ENCODE measurements at regions not wholly inside any gene's neighbourhood (a gene's known extent, or its start where the extent isn't known, plus 50 kb on each side); places are given as distances from the start of the nearest gene placed in this dataset.
A peak's percentile ranks its signal among the peaks of the same experiment; 100 is the strongest.

- DNase-seq (peak in 1 of 3 donors; percentile 30), ATAC-seq (no peak)
- no peaks in the 10 kb centered on the region for H3K9me3 ChIP-seq
- H3K4me1 ChIP-seq (ENCODE audit: low read depth) = no peaks in the 10 kb centered on the region
- intact Hi-C loops (cut with DNase I, micrococcal nuclease) = no loop called here
- H3K4me3 ChIP-seq = no peak overlapping the region
- H3K36me3 ChIP-seq (ENCODE audit: low read depth) = no peaks in the 10 kb centered on the region
- TF ChIP-seq CTCF (IDR thresholded peaks at IDR 0.05) = no peak
Observed at GRCh38 chr10:113992471-113993011, 51.1 kb upstream of the ADRB1 start.

DNA sequence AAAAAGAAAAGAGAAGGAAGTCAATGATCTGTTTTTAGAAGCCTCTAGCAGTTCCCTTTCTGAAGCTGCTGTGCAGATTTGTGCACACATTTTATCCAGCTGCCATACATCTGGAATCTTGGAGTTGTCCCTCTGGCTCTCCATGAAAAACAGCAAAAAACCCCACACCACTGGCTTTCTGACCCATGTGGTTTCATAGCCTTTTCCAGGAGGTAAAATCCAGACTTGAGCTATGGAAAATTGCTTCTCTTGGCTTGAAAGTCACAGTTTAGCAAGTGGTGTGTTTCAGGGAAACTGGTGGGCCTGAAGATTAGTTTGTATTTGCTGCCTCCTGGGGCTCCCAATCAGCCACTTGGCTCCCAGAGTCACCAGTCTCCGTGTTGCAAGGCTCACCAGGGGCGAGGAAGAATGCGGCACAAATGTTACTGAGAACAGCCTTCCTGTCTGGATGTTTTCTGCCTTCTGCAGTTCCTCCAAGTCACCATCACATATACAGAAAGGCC, 50.1 kb upstream of the ADRB1 start:
- intact Hi-C loops (cut with DNase I, micrococcal nuclease) = no loop called here
- ATAC-seq (peak; percentile 5), DNase-seq (peak in 1 of 3 donors; percentile 26)
- TF ChIP-seq CTCF (IDR thresholded peaks at IDR 0.05) = no peak
- Histone ChIP-seq H3K36me3 (ENCODE audit: low read depth) (no peaks in the 10 kb centered on the region), H3K4me3 (no peak overlapping the region), H3K4me1 (ENCODE audit: low read depth) (no peaks in the 10 kb centered on the region), H3K9me3 (no peaks in the 10 kb centered on the region)
